BLaER1 treated with 17β-estradiol and CSF1 and Interleukin-3, amounts not matched to agents 10 nM and 100 nM (cell line): ENCODE measurements at regions not wholly inside any gene's neighbourhood (a gene's known extent, or its start where the extent isn't known, plus 50 kb on each side); places are given as distances from the start of the nearest gene placed in this dataset.

Experiments
- H3K27ac ChIP-seq, 11 experiments: shearing (Covaris generic); formaldehyde crosslinking; 2 replicates each; pipeline ENCODE4 v1.8.1; 2022
- H3K27me3 ChIP-seq, 11 experiments: shearing (Covaris generic); formaldehyde crosslinking; 2 replicates each; pipeline ENCODE4 v1.8.1; 2022
- H3K36me3 ChIP-seq, 11 experiments: shearing (Covaris generic); formaldehyde crosslinking; 2 replicates each; pipeline ENCODE4 v1.8.1; 2022
- H3K4me1 ChIP-seq, 10 experiments: shearing (Covaris generic); formaldehyde crosslinking; 2 replicates each; pipeline ENCODE4 v1.8.1; 2022
- H3K4me2 ChIP-seq, 11 experiments: shearing (Covaris generic); formaldehyde crosslinking; 2 replicates each; pipeline ENCODE4 v1.8.1; 2022
- H3K4me3 ChIP-seq, 10 experiments: shearing (Covaris generic); formaldehyde crosslinking; 2 replicates each; pipeline ENCODE4 v1.8.1; 2022
- H3K9ac ChIP-seq, 11 experiments: shearing (Covaris generic); formaldehyde crosslinking; 2 replicates each; pipeline ENCODE4 v1.8.1; 2022
- H3K9me3 ChIP-seq, 11 experiments: shearing (Covaris generic); formaldehyde crosslinking; replicated peaks in 1 of 11; 2 replicates each; pipeline ENCODE4 v1.8.1; 2022
- H4K20me1 ChIP-seq, 11 experiments: shearing (Covaris generic); formaldehyde crosslinking; 2 replicates each; pipeline ENCODE4 v1.8.1; 2022
- Cebpa-rat ChIP-seq, 11 experiments: shearing (Covaris generic); IDR thresholded peaks; 2 replicates each; pipeline ENCODE4 v1.8.1; 2022

DNA sequence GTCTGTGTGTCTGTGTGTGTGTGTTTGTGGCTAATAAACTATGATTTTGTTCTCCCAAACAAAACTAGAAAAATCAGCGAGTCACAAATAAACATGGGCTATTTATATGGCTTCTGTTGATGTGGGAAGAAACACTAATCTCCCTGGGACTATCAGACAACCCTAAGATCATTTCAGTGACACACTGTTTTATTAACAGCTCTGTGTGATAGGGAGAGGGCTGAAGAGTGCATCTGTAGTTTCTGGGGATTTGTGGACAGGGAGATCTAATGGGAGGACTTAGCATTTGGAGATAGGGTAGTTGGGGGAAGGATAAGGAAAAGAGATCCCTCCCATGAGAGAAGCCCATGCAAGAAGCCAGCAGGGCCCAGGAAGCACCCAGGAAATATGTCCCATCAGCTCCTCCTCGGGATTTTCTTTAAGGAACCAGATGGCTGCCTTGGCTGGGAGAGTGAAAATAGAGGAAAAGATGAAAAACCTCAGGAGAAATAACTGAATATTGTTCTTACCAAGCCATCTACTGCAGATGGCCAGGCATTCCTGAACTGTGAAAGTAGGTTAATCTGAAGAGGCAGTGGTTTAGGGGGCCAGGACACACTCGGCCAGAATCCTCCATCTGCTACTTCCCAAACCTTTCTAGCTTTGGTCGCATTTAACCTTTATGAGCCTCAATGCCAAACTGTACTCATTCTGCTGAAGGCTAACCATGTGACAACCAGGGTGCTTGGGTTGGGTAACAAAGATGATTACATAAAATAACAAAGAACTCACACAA is 253.4 kb downstream of the BTG1 start:
- Histone ChIP-seq H3K4me1 (no peaks in the 10 kb centered on the region), H3K27ac (no peak overlapping the region), H3K9ac (no peak overlapping the region), H3K4me2 (no peak overlapping the region), H3K4me3 (no peak overlapping the region), H3K9me3 (no peaks in the 10 kb centered on the region), H3K36me3 (no peaks in the 10 kb centered on the region), H4K20me1 (no peaks in the 10 kb centered on the region), H3K27me3 (no peaks in the 10 kb centered on the region)
- no peak for TF ChIP-seq Cebpa-rat (IDR thresholded peaks at IDR 0.05)

DNA sequence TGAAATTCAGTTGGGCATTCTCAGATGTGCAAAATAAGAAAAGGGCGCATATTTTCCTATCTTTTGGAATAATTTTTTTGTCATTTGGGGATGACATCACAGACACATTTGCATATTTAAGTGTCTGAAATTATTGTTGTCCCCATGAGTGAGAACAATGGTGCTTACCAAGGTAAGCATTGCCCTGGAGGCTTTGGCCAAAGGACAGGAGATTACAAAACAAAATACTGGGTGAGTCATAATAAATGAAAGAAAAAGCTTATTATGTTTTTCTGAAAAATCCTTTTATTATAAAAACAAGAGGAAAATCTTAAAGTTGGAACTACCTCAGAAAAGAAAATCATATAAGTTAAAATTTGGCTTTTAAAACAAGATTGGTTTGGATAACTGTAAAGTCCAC is 254.9 kb downstream of the BTG1 start:
- Histone ChIP-seq H3K9me3 (no peaks in the 10 kb centered on the region), H3K9ac (no peak overlapping the region), H3K4me1 (no peaks in the 10 kb centered on the region), H3K4me3 (no peak overlapping the region), H3K27ac (no peak overlapping the region), H3K36me3 (no peaks in the 10 kb centered on the region), H3K27me3 (no peaks in the 10 kb centered on the region), H4K20me1 (no peaks in the 10 kb centered on the region), H3K4me2 (no peak overlapping the region)
- TF ChIP-seq Cebpa-rat (IDR thresholded peaks at IDR 0.05) = no peak

- Histone ChIP-seq H3K4me1 (no peaks in the 10 kb centered on the region), H3K4me3 (no peak overlapping the region), H3K36me3 (no peaks in the 10 kb centered on the region), H3K9me3 (no peaks in the 10 kb centered on the region), H4K20me1 (no peaks in the 10 kb centered on the region), H3K4me2 (no peak overlapping the region), H3K27ac (no peak overlapping the region), H3K9ac (no peak overlapping the region), H3K27me3 (no peaks in the 10 kb centered on the region)
- no peak for TF ChIP-seq Cebpa-rat (IDR thresholded peaks at IDR 0.05)
Measured at GRCh38 chr12:91889910-91890309, 255.7 kb downstream of the BTG1 start.

DNA sequence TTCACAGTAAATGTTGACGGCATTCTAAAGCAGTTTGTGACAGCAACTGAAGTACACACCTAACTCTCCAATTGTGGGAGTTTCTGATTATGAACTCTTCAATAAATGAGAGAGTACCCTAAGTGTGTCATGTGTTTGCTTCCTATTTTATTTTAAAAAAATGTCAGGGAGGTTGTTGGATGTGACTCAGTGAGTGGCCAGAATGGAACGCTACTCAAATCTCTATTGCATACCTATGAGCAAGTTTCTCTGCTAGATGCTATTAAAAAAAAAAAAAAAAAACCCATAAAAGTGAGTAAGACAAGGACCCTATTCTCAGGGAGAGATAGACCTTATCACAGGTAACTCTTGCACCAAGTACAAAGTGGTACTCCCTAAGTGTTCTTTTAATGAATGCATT is 256.6 kb downstream of the BTG1 start:
- Histone ChIP-seq H3K4me3 (no peak overlapping the region), H3K9me3 (no peaks in the 10 kb centered on the region), H3K4me2 (no peak overlapping the region), H3K4me1 (no peaks in the 10 kb centered on the region), H3K27ac (no peak overlapping the region), H3K36me3 (no peaks in the 10 kb centered on the region), H3K9ac (no peak overlapping the region), H4K20me1 (no peaks in the 10 kb centered on the region), H3K27me3 (no peaks in the 10 kb centered on the region)
- no peak for TF ChIP-seq Cebpa-rat (IDR thresholded peaks at IDR 0.05)

DNA sequence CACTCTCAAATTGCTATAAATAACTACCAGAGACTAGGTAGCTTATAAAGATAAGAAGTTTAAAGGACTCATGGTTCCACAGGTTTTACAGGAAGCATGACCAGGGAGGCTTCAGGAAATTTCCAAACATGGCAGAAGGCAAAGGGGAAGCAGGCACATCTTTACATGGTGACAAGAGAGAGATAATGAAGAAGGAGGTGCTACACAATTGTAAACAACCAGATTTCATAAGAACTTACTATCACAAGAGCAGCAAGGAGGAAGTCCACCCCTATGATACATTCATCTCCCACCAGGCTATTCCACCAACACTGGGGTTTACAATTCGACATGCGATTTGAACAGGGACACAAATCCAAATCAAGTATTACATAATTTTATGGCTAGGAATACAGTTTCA is 257.7 kb downstream of the BTG1 start:
- no peaks in the 10 kb centered on the region for H4K20me1 ChIP-seq
- H3K4me1 ChIP-seq = no peaks in the 10 kb centered on the region
- H3K36me3 ChIP-seq = no peaks in the 10 kb centered on the region
- no peak overlapping the region for H3K27ac ChIP-seq
- no peak overlapping the region for H3K9ac ChIP-seq
- H3K9me3 ChIP-seq = no peaks in the 10 kb centered on the region
- H3K4me2 ChIP-seq = no peak overlapping the region
- TF ChIP-seq Cebpa-rat (IDR thresholded peaks at IDR 0.05) = no peak
- H3K4me3 ChIP-seq = no peak overlapping the region
- no peaks in the 10 kb centered on the region for H3K27me3 ChIP-seq

- no peaks in the 10 kb centered on the region for H3K4me1 ChIP-seq
- no peaks in the 10 kb centered on the region for H3K36me3 ChIP-seq
- H4K20me1 ChIP-seq = no peaks in the 10 kb centered on the region
- no peak overlapping the region for H3K27ac ChIP-seq
- H3K27me3 ChIP-seq = no peaks in the 10 kb centered on the region
- H3K9ac ChIP-seq = no peak overlapping the region
- TF ChIP-seq Cebpa-rat (IDR thresholded peaks at IDR 0.05) = no peak
- H3K4me3 ChIP-seq = no peak overlapping the region
- no peak overlapping the region for H3K4me2 ChIP-seq
- H3K9me3 ChIP-seq = no peaks in the 10 kb centered on the region
Measured at GRCh38 chr12:91885851-91886731, 259.6 kb downstream of the BTG1 start.

DNA sequence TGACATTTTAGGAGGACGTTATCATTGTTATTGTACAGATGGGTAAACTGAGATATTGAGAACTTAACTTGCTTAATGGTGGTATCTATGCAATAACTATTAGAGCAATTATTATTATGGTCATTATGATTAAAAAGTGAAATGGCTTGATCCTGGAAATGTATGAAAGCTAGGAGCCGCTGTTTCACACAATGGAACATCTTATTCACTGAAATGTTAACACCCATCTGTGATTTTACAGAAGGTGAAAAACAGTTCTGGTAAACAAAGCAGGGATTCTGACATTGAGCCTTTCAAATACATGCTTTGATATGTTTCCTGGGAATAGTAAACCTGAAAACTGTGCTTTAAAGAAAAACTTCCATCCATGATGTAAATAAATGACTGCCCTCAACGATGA is 261.4 kb downstream of the BTG1 start:
- H3K9ac ChIP-seq = no peak overlapping the region
- H4K20me1 ChIP-seq = no peaks in the 10 kb centered on the region
- no peaks in the 10 kb centered on the region for H3K36me3 ChIP-seq
- no peaks in the 10 kb centered on the region for H3K4me1 ChIP-seq
- no peaks in the 10 kb centered on the region for H3K9me3 ChIP-seq
- no peak overlapping the region for H3K27ac ChIP-seq
- TF ChIP-seq Cebpa-rat (IDR thresholded peaks at IDR 0.05) = no peak
- H3K27me3 ChIP-seq = no peaks in the 10 kb centered on the region
- no peak overlapping the region for H3K4me3 ChIP-seq
- H3K4me2 ChIP-seq = no peak overlapping the region

DNA sequence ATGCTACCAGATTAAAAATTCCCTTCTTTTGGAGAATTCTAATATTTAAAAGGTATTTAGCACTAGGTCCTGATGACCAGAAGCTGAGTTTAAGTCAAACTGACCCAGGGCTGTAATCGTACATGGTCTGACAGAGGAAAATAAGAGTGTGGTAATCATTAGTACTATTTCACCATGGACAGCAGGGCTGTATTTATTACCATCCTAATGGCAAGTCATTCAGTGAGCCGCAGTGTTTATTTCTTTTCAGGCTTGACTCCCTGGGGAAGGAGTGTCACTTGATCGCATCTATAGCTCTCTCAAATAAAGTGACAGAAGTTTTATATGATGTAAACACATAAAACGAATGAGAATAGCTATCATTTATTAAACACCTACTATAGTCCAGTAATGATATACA is 261.8 kb downstream of the BTG1 start:
- no peak overlapping the region for H3K9ac ChIP-seq
- no peak overlapping the region for H3K4me3 ChIP-seq
- no peaks in the 10 kb centered on the region for H3K36me3 ChIP-seq
- no peak overlapping the region for H3K27ac ChIP-seq
- no peaks in the 10 kb centered on the region for H3K9me3 ChIP-seq
- no peaks in the 10 kb centered on the region for H4K20me1 ChIP-seq
- H3K4me1 ChIP-seq = no peaks in the 10 kb centered on the region
- H3K27me3 ChIP-seq = no peaks in the 10 kb centered on the region
- no peak overlapping the region for H3K4me2 ChIP-seq
- TF ChIP-seq Cebpa-rat (IDR thresholded peaks at IDR 0.05) = no peak

DNA sequence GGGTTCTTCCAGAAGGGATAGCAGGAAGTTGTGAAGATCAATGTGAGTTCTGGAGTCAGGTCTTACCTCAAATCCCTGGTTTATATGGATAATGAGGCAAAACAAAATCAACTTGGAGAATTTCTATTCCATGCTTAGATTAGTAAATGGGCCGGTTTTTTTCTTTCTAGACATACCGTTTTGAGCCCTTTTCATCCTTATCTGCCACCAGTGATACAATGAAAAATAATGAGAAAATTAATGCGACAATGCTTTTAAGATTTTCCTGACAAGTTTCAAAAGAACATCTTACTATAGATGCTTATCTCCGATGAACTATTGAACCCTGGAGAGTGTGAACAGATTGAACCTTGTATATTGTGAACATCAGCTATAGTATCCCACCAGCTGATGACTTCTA is 262.7 kb downstream of the BTG1 start:
- Histone ChIP-seq H4K20me1 (no peaks in the 10 kb centered on the region), H3K9ac (no peak overlapping the region), H3K4me1 (peaks cover 0 to 4% (median 0%) of the 10 kb centered on the region in 10 experiments; a peak in 6 of 20 replicates), H3K4me3 (no peak overlapping the region), H3K27me3 (no peaks in the 10 kb centered on the region), H3K9me3 (no peaks in the 10 kb centered on the region), H3K36me3 (no peaks in the 10 kb centered on the region), H3K27ac (no peak overlapping the region), H3K4me2 (no peak overlapping the region)
- TF ChIP-seq Cebpa-rat (IDR thresholded peaks at IDR 0.05) = no peak

- H3K9ac ChIP-seq = no peak overlapping the region
- H3K27ac ChIP-seq = no peak overlapping the region
- no peak overlapping the region for H3K4me3 ChIP-seq
- H3K27me3 ChIP-seq = no peaks in the 10 kb centered on the region
- TF ChIP-seq Cebpa-rat (IDR thresholded peaks at IDR 0.05) = no peak
- H3K4me2 ChIP-seq = no peak overlapping the region
- no peaks in the 10 kb centered on the region for H3K36me3 ChIP-seq
- H3K4me1 ChIP-seq = peaks cover 0 to 27% (median 8%) of the 10 kb centered on the region in 10 experiments; a peak in 13 of 20 replicates
- no peaks in the 10 kb centered on the region for H3K9me3 ChIP-seq
- no peaks in the 10 kb centered on the region for H4K20me1 ChIP-seq
Measured at GRCh38 chr12:91880528-91880927, 265.1 kb downstream of the BTG1 start.
